Lower lobe of right lung (tissue), 2 donors: ENCODE measurements at regions not wholly inside any gene's neighbourhood (a gene's known extent, or its start where the extent isn't known, plus 50 kb on each side); places are given as distances from the start of the nearest gene placed in this dataset.

Source experiments
- ATAC-seq, 2 donors: fragments of 200-7000 bp; cut with Tn5 transposase; one replicate each; pipeline ENCODE4 v1.9.1; 2020 to 2022; ENCODE audit warnings: mild to moderate bottlenecking in 2 of 2, moderate library complexity in 2 of 2
- DNase-seq: peaks from one replicate; pipeline ENCODE4 v3.0.0-alpha.2; 2020
- H3K27ac ChIP-seq: fragments of 200-600 bp; one replicate; pipeline ENCODE4 v1.8.0; 2022
- H3K27me3 ChIP-seq: fragments of 200-600 bp; one replicate; pipeline ENCODE4 v1.8.0; 2022; ENCODE audit warnings: low read depth
- H3K36me3 ChIP-seq: fragments of 200-600 bp; one replicate; pipeline ENCODE4 v1.8.0; 2022; ENCODE audit warnings: mild to moderate bottlenecking
- H3K4me1 ChIP-seq: fragments of 200-600 bp; one replicate; pipeline ENCODE4 v1.8.0; 2022
- H3K4me3 ChIP-seq: fragments of 200-600 bp; one replicate; pipeline ENCODE4 v1.8.0; 2022; ENCODE audit warnings: mild to moderate bottlenecking
- H3K9me3 ChIP-seq: fragments of 200-600 bp; one replicate; pipeline ENCODE4 v1.8.0; 2022
- CTCF ChIP-seq: fragments of 200-600 bp; IDR thresholded peaks from one replicate; pipeline ENCODE4 v1.8.0; 2022; ENCODE audit warnings: antibody characterized with exemption, mild to moderate bottlenecking
- intact Hi-C: fragments of 100-400 bp; cut with DNase I; formaldehyde crosslinking; loops from one replicate; pipeline ENCODE4 v1.11.0; 2022
- donor health status: DM: no; HTN: yes; CAD: no; lungs with severe emphysema.

GRCh38 chr7:46169384-46169755 is 248.3 kb upstream of the IGFBP3 start:
- H3K27me3 ChIP-seq: no peaks in the 10 kb centered on the region
- H3K4me3 ChIP-seq: no peak overlapping the region
- no peak overlapping the region for H3K27ac ChIP-seq
- ATAC-seq (no peak), DNase-seq (no peak)
- TF ChIP-seq CTCF: no peak
- H3K9me3 ChIP-seq: no peaks in the 10 kb centered on the region
- intact Hi-C loops: no loop called here
- H3K36me3 ChIP-seq: no peaks in the 10 kb centered on the region
- H3K4me1 ChIP-seq: peaks cover 3% of the 10 kb centered on the region

GRCh38 chr7:46168671-46169383 is 247.8 kb upstream of the IGFBP3 start:
- Histone ChIP-seq H3K4me3 (no peak overlapping the region), H3K9me3 (no peaks in the 10 kb centered on the region), H3K36me3 (no peaks in the 10 kb centered on the region), H3K27me3 (no peaks in the 10 kb centered on the region), H3K4me1 (peaks cover 3% of the 10 kb centered on the region), H3K27ac (no peak overlapping the region)
- TF ChIP-seq CTCF: no peak
- ATAC-seq (no peak), DNase-seq (no peak)
- intact Hi-C loops: no loop called here

GRCh38 chr7:46168231-46168630 is 247.2 kb upstream of the IGFBP3 start:
- TF ChIP-seq CTCF: no peak
- intact Hi-C loops: no loop called here
- no peak for ATAC-seq
- no peaks in the 10 kb centered on the region for H3K36me3 ChIP-seq
- no peaks in the 10 kb centered on the region for H3K27me3 ChIP-seq
- H3K9me3 ChIP-seq: no peaks in the 10 kb centered on the region
- no peak overlapping the region for H3K27ac ChIP-seq
- H3K4me1 ChIP-seq: no peaks in the 10 kb centered on the region
- no peak overlapping the region for H3K4me3 ChIP-seq
- no peak for DNase-seq

GRCh38 chr7:46165276-46165675 is 244.2 kb upstream of the IGFBP3 start:
- no peak for TF ChIP-seq CTCF
- H3K36me3 ChIP-seq: no peaks in the 10 kb centered on the region
- H3K4me3 ChIP-seq: no peak overlapping the region
- no peaks in the 10 kb centered on the region for H3K9me3 ChIP-seq
- intact Hi-C loops: no loop called here
- no peak overlapping the region for H3K27ac ChIP-seq
- H3K4me1 ChIP-seq: no peaks in the 10 kb centered on the region
- DNase-seq (no peak), ATAC-seq (no peak)
- H3K27me3 ChIP-seq: no peaks in the 10 kb centered on the region

- no peak for ATAC-seq
- Histone ChIP-seq H3K9me3 (no peaks in the 10 kb centered on the region), H3K4me3 (no peak overlapping the region), H3K36me3 (no peaks in the 10 kb centered on the region), H3K4me1 (no peaks in the 10 kb centered on the region), H3K27me3 (no peaks in the 10 kb centered on the region), H3K27ac (no peak overlapping the region)
- intact Hi-C loops: no loop called here
- DNase-seq: no peak
- no peak for TF ChIP-seq CTCF
Observed at GRCh38 chr7:46164629-46165028, 243.6 kb upstream of the IGFBP3 start.

GRCh38 chr7:46163246-46163645 is 242.2 kb upstream of the IGFBP3 start:
- Histone ChIP-seq H3K27me3 (no peaks in the 10 kb centered on the region), H3K4me1 (no peaks in the 10 kb centered on the region), H3K27ac (no peak overlapping the region), H3K36me3 (no peaks in the 10 kb centered on the region), H3K4me3 (no peak overlapping the region), H3K9me3 (no peaks in the 10 kb centered on the region)
- DNase-seq (no peak), ATAC-seq (peak; percentile 71 to 83)
- TF ChIP-seq CTCF: no peak
- intact Hi-C loops: no loop called here
